H9 (cell line): ENCODE measurements at regions not wholly inside any gene's neighbourhood (a gene's known extent, or its start where the extent isn't known, plus 50 kb on each side); places are given as distances from the start of the nearest gene placed in this dataset.

ENCODE experiments used
- DNase-seq: peaks from one replicate; pipeline ENCODE4 v3.0.0-alpha.2; 2017
- H2AFZ ChIP-seq: one replicate; pipeline ENCODE4 v1.6.1; 2013; ENCODE audit warnings: mild to moderate bottlenecking, low read length, control low read depth, moderate library complexity
- H2AK5ac ChIP-seq: 2 replicates; pipeline ENCODE4 v1.6.1; 2013; ENCODE audit warnings: low read length, control low read depth, mixed read lengths; ENCODE audit not compliant: insufficient read length
- H2BK120ac ChIP-seq: one replicate; pipeline ENCODE4 v1.6.1; 2013; ENCODE audit warnings: low read depth, mild to moderate bottlenecking, low read length, control low read depth, inconsistent platforms; ENCODE audit not compliant: poor library complexity, severe bottlenecking
- H2BK12ac ChIP-seq: 2 replicates; pipeline ENCODE4 v1.6.1; 2013; ENCODE audit warnings: low read length, control low read depth, mixed read lengths, low read depth; ENCODE audit not compliant: insufficient read length
- H2BK15ac ChIP-seq: 2 replicates; pipeline ENCODE4 v1.6.1; 2013; ENCODE audit warnings: low read depth, low read length, control low read depth
- H2BK20ac ChIP-seq: one replicate; pipeline ENCODE4 v1.6.1; 2013; ENCODE audit warnings: low read depth, mild to moderate bottlenecking, low read length, control low read depth, inconsistent platforms; ENCODE audit not compliant: poor library complexity, severe bottlenecking
- H2BK5ac ChIP-seq: 2 replicates; pipeline ENCODE4 v1.6.1; 2013; ENCODE audit warnings: low read length, control low read depth, mixed read lengths; ENCODE audit not compliant: insufficient read length
- H3K14ac ChIP-seq: 2 replicates; pipeline ENCODE4 v1.6.1; 2013; ENCODE audit warnings: low read length, control low read depth; ENCODE audit not compliant: insufficient read depth
- H3K18ac ChIP-seq: 2 replicates; pipeline ENCODE4 v1.6.1; 2013; ENCODE audit warnings: low read depth, mild to moderate bottlenecking, mixed read lengths, low read length, control low read depth; ENCODE audit not compliant: insufficient read length
- H3K23ac ChIP-seq: 2 replicates; pipeline ENCODE4 v1.6.1; 2013; ENCODE audit warnings: low read length, control low read depth, mixed read lengths, low read depth; ENCODE audit not compliant: insufficient read length
- H3K23me2 ChIP-seq: 2 replicates; pipeline ENCODE4 v1.6.1; 2013; ENCODE audit warnings: low read depth, mild to moderate bottlenecking, mixed read lengths, low read length, control low read depth; ENCODE audit not compliant: insufficient read length, poor library complexity, severe bottlenecking
- H3K27ac ChIP-seq: 2 replicates; pipeline ENCODE4 v1.5.1; 2013; ENCODE audit warnings: low read length, control low read depth, mixed read lengths, low read depth; ENCODE audit not compliant: insufficient read length
- H3K27me3 ChIP-seq: 2 replicates; pipeline ENCODE4 v1.6.1; 2013; ENCODE audit warnings: low read length, control low read depth, inconsistent platforms; ENCODE audit not compliant: insufficient read depth
- H3K4ac ChIP-seq: 2 replicates; pipeline ENCODE4 v1.6.1; 2013; ENCODE audit warnings: low read depth, mild to moderate bottlenecking, control low read depth, inconsistent platforms, low read length, moderate library complexity
- H3K4me1 ChIP-seq: 2 replicates; pipeline ENCODE4 v1.6.1; 2013; ENCODE audit warnings: low read length, control low read depth, inconsistent platforms; ENCODE audit not compliant: insufficient read depth
- H3K4me2 ChIP-seq: 2 replicates; pipeline ENCODE4 v1.6.1; 2013; ENCODE audit warnings: low read length, control low read depth, mixed read lengths; ENCODE audit not compliant: insufficient read length, insufficient read depth
- H3K56ac ChIP-seq: 2 replicates; pipeline ENCODE4 v1.6.1; 2013; ENCODE audit warnings: low read depth, mild to moderate bottlenecking, mixed read lengths, low read length, control low read depth; ENCODE audit not compliant: insufficient read length
- H3K79me1 ChIP-seq: 2 replicates; pipeline ENCODE4 v1.6.1; 2013; ENCODE audit warnings: low read depth, mild to moderate bottlenecking, moderate library complexity, low read length, control low read depth, inconsistent platforms; ENCODE audit not compliant: insufficient read depth, poor library complexity, severe bottlenecking
- H3K79me2 ChIP-seq: 2 replicates; pipeline ENCODE4 v1.6.1; 2013; ENCODE audit warnings: low read length, control low read depth, inconsistent platforms; ENCODE audit not compliant: insufficient read depth
- H3K9ac ChIP-seq: 2 replicates; pipeline ENCODE4 v1.6.1; 2013; ENCODE audit warnings: low read length, control low read depth, mixed read lengths; ENCODE audit not compliant: insufficient read length; ENCODE audit errors: extremely low read depth
- H3K9me3 ChIP-seq: one replicate; pipeline ENCODE4 v1.6.1; 2013; ENCODE audit warnings: low read depth, low read length, inconsistent platforms; ENCODE audit not compliant: control insufficient read depth
- H3T11ph ChIP-seq: one replicate; pipeline ENCODE4 v1.6.1; 2013; ENCODE audit warnings: mild to moderate bottlenecking, low read length, control low read depth, inconsistent platforms
- H4K20me1 ChIP-seq: one replicate; pipeline ENCODE4 v1.6.1; 2013; ENCODE audit not compliant: control insufficient read depth, insufficient read length, insufficient read depth
- H4K5ac ChIP-seq: 2 replicates; pipeline ENCODE4 v1.6.1; 2013; ENCODE audit warnings: low read depth, mild to moderate bottlenecking, mixed read lengths, low read length, control low read depth; ENCODE audit not compliant: insufficient read length
- H4K8ac ChIP-seq: replicated peaks from 2 replicates; pipeline ENCODE4 v1.6.1; 2013; ENCODE audit warnings: low read length, control low read depth, mixed read lengths, low read depth; ENCODE audit not compliant: insufficient read length
- H4K91ac ChIP-seq: 2 replicates; pipeline ENCODE4 v1.6.1; 2013; ENCODE audit warnings: low read depth, mild to moderate bottlenecking, moderate library complexity, mixed read lengths, low read length, control low read depth; ENCODE audit not compliant: insufficient read length
- H3K27ac Mint-ChIP-seq, 3 experiments: 2 replicates in 2 of 3; 3 replicates in 1 of 3; pipeline ENCODE4 v1.8.0; 2020 to 2021; ENCODE audit warnings: mixed read lengths in 3 of 3, mild to moderate bottlenecking in 1 of 3, moderate library complexity in 1 of 3
- H3K27me3 Mint-ChIP-seq: 2 replicates; pipeline ENCODE4 v1.8.0; 2021; ENCODE audit warnings: low read depth, mild to moderate bottlenecking, moderate library complexity, mixed read lengths
- H3K36me3 Mint-ChIP-seq, 3 experiments: 2 replicates in 2 of 3; 3 replicates in 1 of 3; pipeline ENCODE4 v1.8.0; 2020 to 2021; ENCODE audit warnings: low read depth in 3 of 3, mixed read lengths in 3 of 3; ENCODE audit not compliant: insufficient read depth in 1 of 3
- H3K4me1 Mint-ChIP-seq, 2 experiments: 2 replicates each; pipeline ENCODE4 v1.8.0; 2020; ENCODE audit warnings: mixed read lengths in 2 of 2
- H3K4me3 Mint-ChIP-seq, 2 experiments: 2 replicates in 1 of 2; 3 replicates in 1 of 2; pipeline ENCODE4 v1.8.0; 2020 to 2021; ENCODE audit warnings: mild to moderate bottlenecking in 2 of 2, mixed read lengths in 2 of 2, moderate library complexity in 1 of 2
- H3K9me3 Mint-ChIP-seq, 2 experiments: 2 replicates in 1 of 2; 3 replicates in 1 of 2; pipeline ENCODE4 v1.8.0; 2020; ENCODE audit warnings: mild to moderate bottlenecking in 2 of 2, mixed read lengths in 2 of 2, moderate library complexity in 1 of 2
- WGBS: extraction: QIAGEN DNeasy Blood & Tissue Kit; methylation state at CpG from one replicate; pipeline ENCODE4 v1.1.7; 2013; ENCODE audit warnings: missing lambda C conversion rate, low lambda C conversion rate, mixed read lengths; ENCODE audit not compliant: insufficient read length; ENCODE audit errors: extremely low coverage; 5-methylcytosine and 5-hydroxymethylcytosine counted together
- TF ChIP-seq, protein P1 (sequence below): fragments of 200-600 bp; sonication (generic); conservative IDR thresholded peaks from 3 replicates; pipeline ENCODE4 v1.8.0; 2021; ENCODE audit warnings: antibody characterized with exemption, mild to moderate bottlenecking

DNA sequence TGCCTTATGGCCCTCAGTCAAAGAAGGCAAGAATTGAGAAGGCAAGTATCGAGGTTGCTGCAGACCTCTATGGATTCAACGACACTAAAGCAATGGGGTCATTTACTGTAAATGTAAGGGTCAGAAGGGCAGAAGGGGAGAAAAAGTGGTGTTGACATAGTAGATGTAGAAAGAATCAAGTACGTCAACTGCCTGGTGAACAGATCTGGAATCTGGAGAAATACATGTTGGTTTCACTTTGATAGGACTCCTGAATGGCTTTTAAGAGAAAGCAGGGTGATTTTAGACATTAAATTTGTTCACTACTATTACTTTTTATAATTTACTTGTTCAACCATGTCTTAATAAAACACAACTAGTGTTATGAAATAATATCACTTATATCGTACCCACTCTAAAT, 81.3 kb upstream of the FSTL5 start:
- WGBS, result no CpG with 5 or more reads among the region's 4 CpGs
- TF ChIP-seq, protein P1, sequence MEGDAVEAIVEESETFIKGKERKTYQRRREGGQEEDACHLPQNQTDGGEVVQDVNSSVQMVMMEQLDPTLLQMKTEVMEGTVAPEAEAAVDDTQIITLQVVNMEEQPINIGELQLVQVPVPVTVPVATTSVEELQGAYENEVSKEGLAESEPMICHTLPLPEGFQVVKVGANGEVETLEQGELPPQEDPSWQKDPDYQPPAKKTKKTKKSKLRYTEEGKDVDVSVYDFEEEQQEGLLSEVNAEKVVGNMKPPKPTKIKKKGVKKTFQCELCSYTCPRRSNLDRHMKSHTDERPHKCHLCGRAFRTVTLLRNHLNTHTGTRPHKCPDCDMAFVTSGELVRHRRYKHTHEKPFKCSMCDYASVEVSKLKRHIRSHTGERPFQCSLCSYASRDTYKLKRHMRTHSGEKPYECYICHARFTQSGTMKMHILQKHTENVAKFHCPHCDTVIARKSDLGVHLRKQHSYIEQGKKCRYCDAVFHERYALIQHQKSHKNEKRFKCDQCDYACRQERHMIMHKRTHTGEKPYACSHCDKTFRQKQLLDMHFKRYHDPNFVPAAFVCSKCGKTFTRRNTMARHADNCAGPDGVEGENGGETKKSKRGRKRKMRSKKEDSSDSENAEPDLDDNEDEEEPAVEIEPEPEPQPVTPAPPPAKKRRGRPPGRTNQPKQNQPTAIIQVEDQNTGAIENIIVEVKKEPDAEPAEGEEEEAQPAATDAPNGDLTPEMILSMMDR, result no peak
- Histone ChIP-seq H3K27ac (no peak overlapping the region), H2BK120ac (no peak overlapping the region), H4K5ac (no peak overlapping the region), H2AK5ac (no peak overlapping the region), H3K23me2 (no peaks in the 10 kb centered on the region), H2BK15ac (no peak overlapping the region), H3K4ac (no peak overlapping the region), H3K18ac (no peak overlapping the region), H3K4me1 (no peaks in the 10 kb centered on the region), H3K4me2 (no peak overlapping the region), H2AFZ (no peak overlapping the region), H3K9me3 (no peaks in the 10 kb centered on the region), H3K79me1 (no peaks in the 10 kb centered on the region), H3T11ph (no peak overlapping the region), H2BK20ac (no peak overlapping the region), H3K27me3 (no peaks in the 10 kb centered on the region), H3K23ac (no peak overlapping the region), H3K14ac (no peak overlapping the region), H4K8ac (no peak overlapping the region), H2BK12ac (no peak overlapping the region), H4K91ac (no peak overlapping the region), H4K20me1 (no peaks in the 10 kb centered on the region), H3K79me2 (no peaks in the 10 kb centered on the region), H3K56ac (no peak overlapping the region), H2BK5ac (no peak overlapping the region), H3K9ac (no peak overlapping the region)
- Mint-ChIP-seq H3K9me3 (0 out of 5 replicates have a peak, but pooled peaks cover 0 to 3% of the 10 kb centered on the region in 2 experiments), H3K4me1 (no peaks in the 10 kb centered on the region), H3K27ac (no peak overlapping the region), H3K36me3 (no peaks in the 10 kb centered on the region), H3K4me3 (no peak overlapping the region), H3K27me3 (no peaks in the 10 kb centered on the region)
- no peak for DNase-seq
